Liver (tissue), 3 donors: ENCODE measurements at regions not wholly inside any gene's neighbourhood (a gene's known extent, or its start where the extent isn't known, plus 50 kb on each side); places are given as distances from the start of the nearest gene placed in this dataset.

Experiments used
- GABPA ChIP-seq, 2 donors: IDR thresholded peaks in 1 of 2; conservative IDR thresholded peaks in 1 of 2; 2 replicates each; pipeline ENCODE4 v1.6.1; 2016; ENCODE audit warnings: antibody characterized with exemption in 2 of 2, mild to moderate bottlenecking in 1 of 2, moderate library complexity in 1 of 2
- JUND ChIP-seq, 2 donors: IDR thresholded peaks; 2 replicates each; pipeline ENCODE4 v1.6.1; 2016; ENCODE audit warnings: antibody characterized with exemption in 2 of 2
- RAD21 ChIP-seq, 2 donors: IDR thresholded peaks; 2 replicates each; pipeline ENCODE4 v1.6.1; 2016; ENCODE audit warnings: antibody characterized with exemption in 2 of 2, mild to moderate bottlenecking in 2 of 2
- TF ChIP-seq, protein P1 (sequence below): fragments of 150-350 bp; IDR thresholded peaks from 2 replicates; pipeline ENCODE4 v1.5.1; 2017; ENCODE audit warnings: improper control_type of control experiment, low read depth, low read length; ENCODE audit not compliant: missing input control
- TF ChIP-seq, protein P2 (sequence below): IDR thresholded peaks from 2 replicates; pipeline ENCODE4 v1.6.1; 2016; ENCODE audit warnings: antibody characterized with exemption, mild to moderate bottlenecking
- TF ChIP-seq, protein P3 (sequence below): IDR thresholded peaks from 2 replicates; pipeline ENCODE4 v1.6.1; 2016; ENCODE audit warnings: antibody characterized with exemption
- TF ChIP-seq, protein P4 (sequence below): IDR thresholded peaks from 2 replicates; pipeline ENCODE4 v1.6.1; 2016; ENCODE audit warnings: antibody characterized with exemption
- donor health status: healthy.
- donor health status: healthy.

DNA sequence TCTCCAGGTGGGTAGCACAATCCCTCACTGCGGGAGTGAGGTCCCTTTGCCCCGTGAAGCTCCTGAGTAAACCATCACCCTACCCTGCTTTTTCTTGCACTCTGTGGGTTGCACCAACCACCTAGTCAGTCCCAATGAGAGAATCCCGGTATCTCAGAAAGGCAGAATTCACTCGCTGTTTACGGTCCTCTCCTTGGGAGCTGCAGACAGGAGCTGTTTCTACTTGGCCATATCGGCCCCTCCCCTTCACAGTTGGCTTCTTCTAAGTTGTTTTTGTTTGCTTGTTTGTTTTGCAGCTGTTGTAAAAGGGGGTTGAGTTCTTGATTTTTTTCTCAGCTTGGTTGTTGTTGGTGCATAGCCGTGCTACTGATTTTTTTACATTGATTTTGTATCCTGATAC lies 237.0 kb upstream of the RASA1 start:
- TF ChIP-seq, protein P1, sequence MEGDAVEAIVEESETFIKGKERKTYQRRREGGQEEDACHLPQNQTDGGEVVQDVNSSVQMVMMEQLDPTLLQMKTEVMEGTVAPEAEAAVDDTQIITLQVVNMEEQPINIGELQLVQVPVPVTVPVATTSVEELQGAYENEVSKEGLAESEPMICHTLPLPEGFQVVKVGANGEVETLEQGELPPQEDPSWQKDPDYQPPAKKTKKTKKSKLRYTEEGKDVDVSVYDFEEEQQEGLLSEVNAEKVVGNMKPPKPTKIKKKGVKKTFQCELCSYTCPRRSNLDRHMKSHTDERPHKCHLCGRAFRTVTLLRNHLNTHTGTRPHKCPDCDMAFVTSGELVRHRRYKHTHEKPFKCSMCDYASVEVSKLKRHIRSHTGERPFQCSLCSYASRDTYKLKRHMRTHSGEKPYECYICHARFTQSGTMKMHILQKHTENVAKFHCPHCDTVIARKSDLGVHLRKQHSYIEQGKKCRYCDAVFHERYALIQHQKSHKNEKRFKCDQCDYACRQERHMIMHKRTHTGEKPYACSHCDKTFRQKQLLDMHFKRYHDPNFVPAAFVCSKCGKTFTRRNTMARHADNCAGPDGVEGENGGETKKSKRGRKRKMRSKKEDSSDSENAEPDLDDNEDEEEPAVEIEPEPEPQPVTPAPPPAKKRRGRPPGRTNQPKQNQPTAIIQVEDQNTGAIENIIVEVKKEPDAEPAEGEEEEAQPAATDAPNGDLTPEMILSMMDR = no peak
- TF ChIP-seq, protein P2, sequence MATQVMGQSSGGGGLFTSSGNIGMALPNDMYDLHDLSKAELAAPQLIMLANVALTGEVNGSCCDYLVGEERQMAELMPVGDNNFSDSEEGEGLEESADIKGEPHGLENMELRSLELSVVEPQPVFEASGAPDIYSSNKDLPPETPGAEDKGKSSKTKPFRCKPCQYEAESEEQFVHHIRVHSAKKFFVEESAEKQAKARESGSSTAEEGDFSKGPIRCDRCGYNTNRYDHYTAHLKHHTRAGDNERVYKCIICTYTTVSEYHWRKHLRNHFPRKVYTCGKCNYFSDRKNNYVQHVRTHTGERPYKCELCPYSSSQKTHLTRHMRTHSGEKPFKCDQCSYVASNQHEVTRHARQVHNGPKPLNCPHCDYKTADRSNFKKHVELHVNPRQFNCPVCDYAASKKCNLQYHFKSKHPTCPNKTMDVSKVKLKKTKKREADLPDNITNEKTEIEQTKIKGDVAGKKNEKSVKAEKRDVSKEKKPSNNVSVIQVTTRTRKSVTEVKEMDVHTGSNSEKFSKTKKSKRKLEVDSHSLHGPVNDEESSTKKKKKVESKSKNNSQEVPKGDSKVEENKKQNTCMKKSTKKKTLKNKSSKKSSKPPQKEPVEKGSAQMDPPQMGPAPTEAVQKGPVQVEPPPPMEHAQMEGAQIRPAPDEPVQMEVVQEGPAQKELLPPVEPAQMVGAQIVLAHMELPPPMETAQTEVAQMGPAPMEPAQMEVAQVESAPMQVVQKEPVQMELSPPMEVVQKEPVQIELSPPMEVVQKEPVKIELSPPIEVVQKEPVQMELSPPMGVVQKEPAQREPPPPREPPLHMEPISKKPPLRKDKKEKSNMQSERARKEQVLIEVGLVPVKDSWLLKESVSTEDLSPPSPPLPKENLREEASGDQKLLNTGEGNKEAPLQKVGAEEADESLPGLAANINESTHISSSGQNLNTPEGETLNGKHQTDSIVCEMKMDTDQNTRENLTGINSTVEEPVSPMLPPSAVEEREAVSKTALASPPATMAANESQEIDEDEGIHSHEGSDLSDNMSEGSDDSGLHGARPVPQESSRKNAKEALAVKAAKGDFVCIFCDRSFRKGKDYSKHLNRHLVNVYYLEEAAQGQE = no peak
- TF ChIP-seq RAD21 (IDR thresholded peaks at IDR 0.05) (no peak), GABPA (IDR thresholded peaks at IDR 0.05 in 1 of 2, conservative IDR thresholded peaks at IDR 0.05 in 1 of 2) (no peak), JUND (IDR thresholded peaks at IDR 0.05) (no peak)
- TF ChIP-seq, protein P3, sequence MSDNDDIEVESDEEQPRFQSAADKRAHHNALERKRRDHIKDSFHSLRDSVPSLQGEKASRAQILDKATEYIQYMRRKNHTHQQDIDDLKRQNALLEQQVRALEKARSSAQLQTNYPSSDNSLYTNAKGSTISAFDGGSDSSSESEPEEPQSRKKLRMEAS = no peak
- TF ChIP-seq, protein P4, sequence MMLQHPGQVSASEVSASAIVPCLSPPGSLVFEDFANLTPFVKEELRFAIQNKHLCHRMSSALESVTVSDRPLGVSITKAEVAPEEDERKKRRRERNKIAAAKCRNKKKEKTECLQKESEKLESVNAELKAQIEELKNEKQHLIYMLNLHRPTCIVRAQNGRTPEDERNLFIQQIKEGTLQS = no peak
